Bone marrow (tissue), 2 donors: ENCODE measurements at regions not wholly inside any gene's neighbourhood (a gene's known extent, or its start where the extent isn't known, plus 50 kb on each side); places are given as distances from the start of the nearest gene placed in this dataset.
A peak's percentile ranks its signal among the peaks of the same experiment; 100 is the strongest.

ENCODE experiments used
- DNase-seq, 2 donors: peaks; one replicate each; lab custom pipeline; 2025; lab: John Stamatoyannopoulos, UW

- no peak for DNase-seq
These were observed 237.0 kb upstream of the SLC14A2 start for GRCh38 chr18:45378308-45378707.

- DNase-seq = no peak
These were observed 236.3 kb upstream of the SLC14A2 start for GRCh38 chr18:45378933-45379332.

- DNase-seq = no peak
These were observed 235.4 kb upstream of the SLC14A2 start for GRCh38 chr18:45379903-45380302.

GRCh38 chr18:45381282-45381681, 234.0 kb upstream of the SLC14A2 start:
- no peak for DNase-seq

- no peak for DNase-seq
These were observed 232.0 kb upstream of the SLC14A2 start for GRCh38 chr18:45383228-45383627.

- DNase-seq = peak; percentile 3 to 70
These were observed 230.9 kb upstream of the SLC14A2 start for GRCh38 chr18:45384137-45384961.

- no peak for DNase-seq
These were observed 230.3 kb upstream of the SLC14A2 start for GRCh38 chr18:45384962-45385315.

- no peak for DNase-seq
These were observed 229.1 kb upstream of the SLC14A2 start for GRCh38 chr18:45386041-45386655.

- no peak for DNase-seq
These were observed 228.0 kb upstream of the SLC14A2 start for GRCh38 chr18:45387229-45387628.

- DNase-seq = no peak
These were observed 216.8 kb upstream of the SLC14A2 start for GRCh38 chr18:45398448-45398847.

- DNase-seq = no peak
These were observed 216.1 kb upstream of the SLC14A2 start for GRCh38 chr18:45399146-45399545.

GRCh38 chr18:45399643-45400042, 215.6 kb upstream of the SLC14A2 start:
- no peak for DNase-seq

- DNase-seq = no peak
These were observed 212.7 kb upstream of the SLC14A2 start for GRCh38 chr18:45402485-45403056.

GRCh38 chr18:45403341-45404049, 211.8 kb upstream of the SLC14A2 start:
- DNase-seq = no peak

GRCh38 chr18:45408218-45408617, 207.1 kb upstream of the SLC14A2 start:
- DNase-seq = no peak

GRCh38 chr18:45409971-45410370, 205.3 kb upstream of the SLC14A2 start:
- DNase-seq = no peak

- DNase-seq = no peak
These were observed 202.7 kb upstream of the SLC14A2 start for GRCh38 chr18:45412577-45412976.

- no peak for DNase-seq
These were observed 202.0 kb upstream of the SLC14A2 start for GRCh38 chr18:45413180-45413836.

GRCh38 chr18:45415614-45416013, 199.7 kb upstream of the SLC14A2 start:
- no peak for DNase-seq

GRCh38 chr18:45416168-45416567, 199.1 kb upstream of the SLC14A2 start:
- no peak for DNase-seq

- DNase-seq = no peak
These were observed 197.9 kb upstream of the SLC14A2 start for GRCh38 chr18:45417392-45417791.

- no peak for DNase-seq
These were observed 191.6 kb upstream of the SLC14A2 start for GRCh38 chr18:45423659-45424058.
